ENCODE measurements at regions not wholly inside any gene's neighbourhood (a gene's known extent, or its start where the extent isn't known, plus 50 kb on each side); places are given as distances from the start of the nearest gene placed in this dataset.

DNA sequence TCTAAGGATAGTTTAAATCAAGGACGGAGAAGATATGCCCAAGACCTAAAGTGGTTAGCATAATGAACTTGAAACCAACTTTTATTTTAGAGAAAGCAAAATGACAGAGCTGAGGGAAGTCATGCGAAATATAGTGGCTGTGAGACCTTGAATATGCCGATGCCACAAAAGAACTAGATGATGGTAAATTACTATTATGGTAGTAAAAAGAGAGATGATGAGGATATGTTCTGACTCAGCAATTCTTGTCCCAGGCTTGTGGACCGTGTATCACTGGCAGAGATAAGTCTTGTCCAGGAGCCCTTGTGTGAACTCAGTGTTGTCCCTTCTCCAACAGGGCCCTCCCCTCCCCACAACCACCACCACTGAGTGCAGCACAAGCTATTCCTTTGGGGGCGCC is 1605.6 kb upstream of the TENM3 start:
- TF ChIP-seq CTCF (conservative IDR thresholded peaks at IDR 0.05; ENCODE audit: low read depth, low read length): no peak
- no peak for DNase-seq (ENCODE audit: low read depth)
- H3K4me3 ChIP-seq (ENCODE audit: low read length): no peak overlapping the region

DNA sequence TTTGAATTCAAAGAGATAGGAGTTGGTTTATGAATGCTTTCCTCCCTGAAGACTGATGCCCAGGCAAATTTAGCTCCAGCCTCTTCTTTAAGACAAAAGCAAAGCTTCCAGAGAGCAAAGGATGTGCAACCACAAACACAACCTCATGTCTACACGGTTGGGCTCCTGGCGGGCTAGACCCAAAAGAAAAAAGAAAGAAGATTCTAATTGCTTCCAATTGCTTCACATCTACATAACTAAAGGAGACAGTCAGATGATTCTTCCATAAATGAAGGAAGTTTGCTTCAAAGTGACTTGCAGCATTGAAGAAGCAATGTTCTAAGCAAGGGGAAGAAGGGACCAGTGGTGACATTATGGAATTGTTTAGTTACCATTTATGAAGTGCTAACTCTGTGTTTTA is 1603.0 kb upstream of the TENM3 start:
- no peak for TF ChIP-seq CTCF (conservative IDR thresholded peaks at IDR 0.05; ENCODE audit: low read depth, low read length)
- no peak for DNase-seq (ENCODE audit: low read depth)
- no peak overlapping the region for H3K4me3 ChIP-seq (ENCODE audit: low read length)

- TF ChIP-seq CTCF (conservative IDR thresholded peaks at IDR 0.05; ENCODE audit: low read depth, low read length): no peak
- no peak overlapping the region for H3K4me3 ChIP-seq (ENCODE audit: low read length)
- no peak for DNase-seq (ENCODE audit: low read depth)
Measured at GRCh38 chr4:180641495-180641894, 1601.7 kb upstream of the TENM3 start.

DNA sequence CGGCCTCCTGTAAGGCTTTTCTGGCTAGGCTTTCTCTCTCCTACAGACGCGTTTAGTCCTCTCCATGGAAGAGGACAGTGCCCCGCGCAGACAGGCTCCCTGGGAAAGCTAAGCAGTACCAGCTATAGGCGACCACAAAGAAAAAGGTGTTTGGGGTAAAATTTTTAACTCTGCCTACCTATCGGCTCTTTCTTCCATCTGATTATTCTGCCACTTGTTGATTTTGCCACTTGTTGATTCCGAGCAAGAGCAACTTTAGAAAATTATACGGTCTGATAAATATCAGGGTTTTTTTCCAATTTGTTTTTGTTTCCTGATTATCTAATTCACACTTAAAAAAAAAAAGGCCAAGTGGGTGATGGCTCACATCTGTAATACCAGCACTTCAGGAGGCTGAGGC is 1600.5 kb upstream of the TENM3 start:
- H3K4me3 ChIP-seq (ENCODE audit: low read length): no peak overlapping the region
- no peak for DNase-seq (ENCODE audit: low read depth)
- TF ChIP-seq CTCF (conservative IDR thresholded peaks at IDR 0.05; ENCODE audit: low read depth, low read length): no peak

GRCh38 chr4:180650273-180650672 is 1592.9 kb upstream of the TENM3 start:
- no peak overlapping the region for H3K4me3 ChIP-seq (ENCODE audit: low read length)
- TF ChIP-seq CTCF (conservative IDR thresholded peaks at IDR 0.05; ENCODE audit: low read depth, low read length): no peak
- DNase-seq (ENCODE audit: low read depth): no peak

GRCh38 chr4:180652533-180652932 is 1590.7 kb upstream of the TENM3 start:
- no peak overlapping the region for H3K4me3 ChIP-seq (ENCODE audit: low read length)
- no peak for DNase-seq (ENCODE audit: low read depth)
- no peak for TF ChIP-seq CTCF (conservative IDR thresholded peaks at IDR 0.05; ENCODE audit: low read depth, low read length)

- no peak for TF ChIP-seq CTCF (conservative IDR thresholded peaks at IDR 0.05; ENCODE audit: low read depth, low read length)
- peak; percentile 14 for DNase-seq (ENCODE audit: low read depth)
Measured at GRCh38 chr4:180655886-180656285, 1587.3 kb upstream of the TENM3 start.

More at GRCh38 chr4:180655886-180656285, 1587.3 kb upstream of the TENM3 start:
- no peak overlapping the region for H3K4me3 ChIP-seq (ENCODE audit: low read length)

All from retinal pigment epithelial cell (primary cell).